Islet of Langerhans (tissue), 1 donor: ENCODE measurements at regions not wholly inside any gene's neighbourhood (a gene's known extent, or its start where the extent isn't known, plus 50 kb on each side); places are given as distances from the start of the nearest gene placed in this dataset.

Experiments
- FAIRE-seq: peaks from one replicate; lab custom pipeline; 2011; peaks lifted over from hg19 to GRCh38; lab: Jason Lieb, UNC

DNA sequence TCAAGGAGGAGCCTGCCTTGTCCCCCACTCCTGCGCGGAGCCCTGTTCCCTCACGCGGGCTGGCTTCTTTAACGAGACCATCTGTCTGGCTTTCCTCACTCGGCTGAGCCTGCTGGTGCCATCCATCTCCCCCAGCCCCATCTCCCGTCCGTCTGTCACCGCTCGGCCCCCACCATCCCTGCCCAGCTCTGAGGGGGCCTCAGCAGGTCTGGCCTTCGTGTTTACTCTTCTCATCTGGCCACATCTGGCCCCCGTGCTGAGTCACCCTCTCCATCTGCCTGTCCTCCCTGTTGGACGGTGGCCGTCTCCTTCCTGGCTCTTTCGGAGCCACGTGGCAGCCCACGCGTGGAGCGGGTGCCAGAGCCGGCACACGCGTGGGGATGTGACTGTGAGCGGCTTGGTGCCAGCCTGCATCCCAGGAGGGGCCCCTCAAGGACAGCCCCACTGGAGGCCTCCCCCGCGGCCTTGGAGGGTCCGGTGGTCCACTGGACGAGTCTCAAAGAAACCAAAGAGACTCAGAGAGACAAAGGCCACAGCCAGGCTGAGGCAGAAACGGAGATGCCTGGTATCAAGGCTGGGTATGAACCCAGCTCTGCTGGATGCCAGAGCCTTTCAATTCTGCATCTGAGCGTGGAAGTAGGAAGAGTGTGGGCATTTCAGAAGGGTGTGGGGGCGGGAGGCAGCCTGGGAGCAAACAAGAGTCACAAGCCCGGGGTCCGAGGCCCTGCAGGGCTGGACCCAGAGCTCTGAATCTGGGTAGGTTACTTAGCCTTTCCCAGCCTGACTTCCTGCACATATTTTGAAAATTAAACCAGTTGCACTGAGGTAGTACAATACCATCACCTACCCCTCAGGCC, 76.7 kb upstream of the UNC5A start:
- FAIRE-seq, result no peak

DNA sequence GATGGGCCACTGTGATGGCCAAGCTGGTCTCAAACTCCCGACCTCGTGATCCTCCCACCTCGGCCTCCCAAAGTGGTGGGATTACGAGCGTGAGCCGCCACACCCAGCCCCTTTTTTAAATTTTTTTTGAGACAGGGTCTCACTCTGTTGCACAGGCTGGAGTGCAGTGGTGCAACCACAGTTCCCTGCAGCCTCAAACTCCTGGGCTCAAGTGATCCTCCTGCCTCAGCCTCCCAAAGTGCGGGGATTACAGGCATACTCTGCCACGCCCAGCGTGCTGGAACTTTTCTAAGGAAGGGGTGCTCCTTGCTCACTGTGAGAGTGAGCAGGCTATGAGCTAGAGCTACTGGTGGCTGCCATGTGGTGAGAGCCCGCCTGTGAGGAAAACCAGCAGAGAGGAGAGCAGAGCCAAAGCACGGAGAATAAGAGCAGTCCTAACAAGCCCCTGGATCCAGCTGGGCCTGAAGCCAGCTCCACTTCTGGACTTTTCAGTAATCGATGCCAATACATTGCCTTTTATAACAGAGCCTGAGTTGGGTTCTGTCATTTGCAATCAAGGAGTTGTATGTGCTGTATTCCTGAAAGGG, 75.5 kb upstream of the UNC5A start:
- no peak for FAIRE-seq

DNA sequence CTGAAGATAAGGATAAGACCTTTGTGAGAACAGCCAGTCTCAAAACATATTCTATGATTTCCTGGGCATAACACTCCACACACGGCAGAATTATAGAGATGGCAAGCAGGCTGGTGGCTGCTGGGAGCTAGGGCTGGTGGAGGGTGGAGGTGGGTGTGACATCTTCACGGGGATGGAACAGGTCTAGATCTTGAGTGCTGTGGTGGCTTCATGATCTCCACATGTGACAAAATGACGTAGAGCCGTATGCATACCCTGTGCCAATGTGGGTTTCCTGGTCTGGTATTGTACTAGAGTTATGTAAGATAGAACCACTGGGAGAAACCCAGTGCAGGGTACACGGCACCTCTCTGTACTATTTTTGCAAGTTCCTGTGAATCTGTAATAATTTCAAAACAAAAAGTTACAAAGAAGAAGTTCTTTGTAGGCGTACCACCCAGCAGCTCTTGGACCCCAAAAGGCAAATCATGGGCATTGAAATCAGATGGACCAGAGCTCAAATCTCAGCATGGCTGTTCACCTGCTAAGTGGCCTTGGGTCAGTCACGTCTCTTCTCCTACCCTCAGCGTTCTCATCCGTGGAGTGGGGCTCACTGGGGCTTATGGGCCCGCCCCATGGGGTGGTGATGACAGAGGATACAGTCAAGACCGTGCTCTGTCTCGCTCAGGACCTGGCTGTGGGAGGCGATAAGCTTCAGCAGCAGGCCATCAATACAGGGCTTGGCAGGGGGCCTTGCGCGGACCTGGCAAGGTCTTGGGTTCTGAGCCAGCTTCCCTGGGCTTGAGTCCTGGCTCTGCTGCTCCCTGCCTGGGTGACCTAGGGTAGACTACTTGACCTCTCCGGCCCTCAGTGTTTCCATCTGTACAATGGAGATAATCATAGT, 74.7 kb upstream of the UNC5A start:
- no peak for FAIRE-seq

DNA sequence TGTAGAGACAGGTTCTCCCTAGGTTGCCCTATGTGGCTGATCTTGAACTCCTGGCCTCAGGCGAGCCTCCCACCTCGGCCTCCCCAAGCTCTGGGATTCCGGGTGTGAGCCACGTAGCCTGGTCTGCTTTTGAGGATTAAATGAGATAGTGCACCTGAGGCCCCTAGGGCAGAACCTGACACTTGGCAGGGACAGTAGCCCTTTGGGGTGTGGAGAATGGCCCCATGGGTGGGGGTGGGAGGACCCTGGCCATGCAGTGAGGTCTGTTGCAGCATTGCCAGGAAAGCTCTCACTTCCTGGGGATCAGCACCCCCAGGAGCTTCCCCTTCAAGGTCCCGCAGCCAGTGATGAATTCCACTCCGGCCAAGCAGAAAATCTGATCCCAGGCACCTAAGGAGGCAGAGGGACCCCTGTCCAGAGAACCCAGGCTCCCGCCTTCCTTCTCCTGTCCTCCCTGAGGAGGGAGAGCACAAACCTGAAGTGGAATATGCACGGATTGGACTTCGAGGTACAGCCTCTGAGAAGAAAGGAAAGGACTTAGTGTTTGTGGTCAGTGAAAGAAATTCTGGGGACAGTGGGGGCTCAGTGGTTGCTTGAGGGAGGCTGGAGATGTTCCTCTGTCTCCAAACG, 73.9 kb upstream of the UNC5A start:
- no peak for FAIRE-seq

DNA sequence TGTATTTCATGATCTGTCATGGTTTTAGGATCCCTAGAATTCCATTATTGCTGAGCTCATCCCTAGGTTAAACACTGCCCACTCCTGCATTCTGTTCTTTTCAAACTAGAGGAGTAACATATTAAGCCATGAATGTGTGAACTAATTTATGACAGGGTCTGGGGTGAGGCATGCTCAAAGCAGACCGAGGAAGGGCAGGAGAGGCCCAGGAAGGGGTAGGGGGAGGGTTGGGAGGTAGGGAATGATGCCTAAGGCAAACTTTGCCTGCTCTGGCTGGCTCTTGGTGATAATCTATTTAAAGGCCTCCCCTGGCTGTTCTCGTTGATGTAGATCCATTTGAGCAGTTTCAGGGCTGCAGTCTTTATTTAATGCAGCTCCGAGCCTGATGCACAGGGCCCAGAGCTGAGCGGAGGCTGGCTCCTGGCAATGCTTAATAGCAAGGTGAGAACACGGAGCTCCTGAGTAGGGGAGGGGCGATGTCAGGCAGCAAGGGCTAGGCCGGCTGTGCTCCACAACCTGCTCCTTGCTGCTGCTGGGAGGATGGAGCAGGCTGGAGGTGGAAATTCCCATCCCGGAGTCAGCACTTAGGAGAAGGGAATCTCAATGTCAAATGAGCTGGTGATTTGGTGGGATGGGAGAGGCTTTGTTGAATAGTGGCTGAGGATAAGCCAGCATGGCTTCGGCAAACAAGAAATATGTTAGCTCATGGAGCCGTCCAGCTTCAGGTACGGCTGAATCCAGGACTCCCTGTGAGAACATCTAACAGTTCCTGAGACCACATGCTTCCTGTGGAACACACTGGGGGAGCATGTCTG, 73.2 kb upstream of the UNC5A start:
- no peak for FAIRE-seq

DNA sequence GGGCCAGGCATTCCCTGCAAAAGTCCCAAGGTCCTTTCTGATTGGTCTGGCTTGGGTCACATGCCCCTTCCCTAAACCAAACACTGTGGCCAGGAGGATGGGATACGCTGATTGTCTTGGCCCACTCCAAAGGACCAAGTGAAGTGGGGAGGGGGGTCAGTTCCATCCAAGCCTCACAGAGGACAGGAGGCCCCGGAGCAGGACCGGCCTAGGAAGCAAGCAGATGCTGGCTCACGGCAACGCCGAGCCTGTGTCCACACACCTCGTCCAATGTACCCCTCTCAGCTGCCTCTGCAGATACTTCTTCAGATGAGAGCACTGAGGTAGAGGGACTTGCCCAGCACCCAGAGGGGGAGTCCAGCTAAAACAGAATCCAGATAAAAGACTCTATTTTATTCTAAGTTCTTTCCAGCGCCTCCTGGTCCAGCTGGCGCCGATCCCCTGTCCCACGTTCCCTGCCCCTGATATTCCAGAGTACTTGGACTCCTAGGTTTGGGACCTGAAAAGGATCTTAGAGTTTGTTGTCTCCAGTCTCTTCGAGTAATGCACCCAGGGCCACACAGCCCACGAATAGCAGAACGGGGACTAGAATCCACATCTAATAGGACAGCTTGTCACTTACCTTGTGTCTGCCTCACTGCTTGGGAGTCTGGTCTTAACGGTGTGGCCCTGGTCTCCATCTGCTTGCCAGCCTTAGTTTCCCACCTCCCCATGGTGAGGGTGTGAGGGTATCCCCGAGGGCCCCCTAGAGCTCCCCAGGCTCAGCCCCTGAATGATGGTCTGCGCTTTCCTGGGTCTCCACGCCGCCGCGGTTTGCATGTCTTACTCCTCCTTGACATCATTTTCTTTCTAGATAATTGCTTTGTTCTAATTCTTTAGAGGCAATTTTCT, 72.4 kb upstream of the UNC5A start:
- no peak for FAIRE-seq

DNA sequence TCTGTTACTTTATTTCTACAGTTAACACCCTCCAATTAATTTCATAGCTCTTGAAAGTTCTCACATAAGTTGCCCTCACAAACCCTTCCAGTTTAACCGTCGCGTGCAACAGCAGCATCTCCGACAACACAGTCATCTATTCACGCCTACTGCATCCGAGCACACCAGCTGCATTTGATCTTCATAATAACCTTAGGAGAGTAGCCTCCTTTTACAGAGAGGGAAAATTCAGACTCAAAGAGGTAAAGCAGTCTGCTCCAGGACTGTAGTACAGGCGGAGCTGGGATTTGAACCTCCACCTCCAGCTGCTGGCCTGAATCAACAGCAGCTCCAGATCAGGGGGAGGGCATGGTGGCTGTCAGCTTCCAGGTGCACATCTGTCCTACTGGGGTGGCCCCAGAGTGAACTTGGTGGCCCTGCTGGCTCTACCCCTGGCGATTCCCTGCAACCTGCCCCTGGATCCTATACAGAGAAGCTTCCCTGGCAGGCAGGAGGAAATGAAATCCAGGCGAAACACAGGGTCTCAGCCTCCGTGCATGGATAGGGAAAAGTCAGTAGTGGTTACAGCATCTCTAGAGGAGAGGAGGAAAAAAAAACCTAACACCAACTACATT, 71.6 kb upstream of the UNC5A start:
- FAIRE-seq, result no peak

DNA sequence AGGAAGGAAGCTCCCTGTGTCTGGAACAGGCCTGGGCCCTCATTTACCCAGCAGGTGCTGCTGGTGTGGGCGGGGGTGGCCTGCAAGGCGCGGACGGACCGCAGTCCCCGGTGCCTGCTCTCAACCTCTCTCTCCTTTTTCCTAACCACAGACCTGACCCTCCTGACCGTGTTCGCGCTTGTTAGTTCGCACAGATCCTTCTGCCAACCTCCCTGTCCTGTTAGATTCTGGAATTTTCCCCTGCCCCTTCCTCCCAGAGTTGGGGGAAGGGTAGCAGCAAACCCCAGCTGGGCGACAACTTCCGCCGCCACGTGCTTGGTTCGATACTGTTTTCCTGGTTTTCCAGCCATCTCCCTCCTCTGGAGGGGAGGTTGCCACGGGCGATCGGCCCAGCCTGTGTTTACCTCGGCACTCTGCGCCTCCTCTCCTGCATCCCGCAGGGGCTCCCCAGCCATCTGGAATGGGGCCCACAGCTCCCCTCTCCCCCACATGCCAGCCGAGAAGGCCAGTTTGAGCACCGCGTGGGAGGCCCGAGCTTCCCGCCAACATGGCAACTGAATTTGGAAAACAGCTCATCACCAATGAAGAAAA, 70.8 kb upstream of the UNC5A start:
- FAIRE-seq, result no peak

DNA sequence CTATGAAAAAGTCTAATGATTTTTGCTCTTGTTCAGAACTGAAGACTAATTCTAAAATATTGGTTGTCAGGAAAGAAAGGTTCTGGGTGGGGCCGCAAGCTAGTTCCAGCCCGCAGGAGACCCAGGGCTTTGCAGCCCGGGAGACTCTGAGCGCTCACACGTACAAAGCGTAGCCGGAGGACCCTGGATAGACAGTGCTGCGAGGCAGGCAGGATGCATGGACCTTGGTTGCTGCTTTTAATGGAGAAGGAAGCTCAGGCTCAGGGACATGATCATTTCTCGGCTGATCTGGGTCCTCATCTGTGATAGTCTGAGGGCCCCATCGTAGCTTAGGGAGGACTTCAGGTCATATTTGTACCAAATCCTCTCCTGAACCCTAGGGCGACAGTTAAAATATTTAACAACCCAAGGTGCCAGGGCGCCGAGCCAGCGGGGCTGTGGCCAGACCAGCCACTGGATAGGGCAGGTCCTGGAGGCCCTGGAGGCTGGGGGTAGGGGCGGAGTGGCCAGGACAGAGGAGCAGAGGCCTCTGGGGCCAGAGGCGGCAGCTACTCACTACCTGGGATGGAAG, 70.1 kb upstream of the UNC5A start:
- no peak for FAIRE-seq

DNA sequence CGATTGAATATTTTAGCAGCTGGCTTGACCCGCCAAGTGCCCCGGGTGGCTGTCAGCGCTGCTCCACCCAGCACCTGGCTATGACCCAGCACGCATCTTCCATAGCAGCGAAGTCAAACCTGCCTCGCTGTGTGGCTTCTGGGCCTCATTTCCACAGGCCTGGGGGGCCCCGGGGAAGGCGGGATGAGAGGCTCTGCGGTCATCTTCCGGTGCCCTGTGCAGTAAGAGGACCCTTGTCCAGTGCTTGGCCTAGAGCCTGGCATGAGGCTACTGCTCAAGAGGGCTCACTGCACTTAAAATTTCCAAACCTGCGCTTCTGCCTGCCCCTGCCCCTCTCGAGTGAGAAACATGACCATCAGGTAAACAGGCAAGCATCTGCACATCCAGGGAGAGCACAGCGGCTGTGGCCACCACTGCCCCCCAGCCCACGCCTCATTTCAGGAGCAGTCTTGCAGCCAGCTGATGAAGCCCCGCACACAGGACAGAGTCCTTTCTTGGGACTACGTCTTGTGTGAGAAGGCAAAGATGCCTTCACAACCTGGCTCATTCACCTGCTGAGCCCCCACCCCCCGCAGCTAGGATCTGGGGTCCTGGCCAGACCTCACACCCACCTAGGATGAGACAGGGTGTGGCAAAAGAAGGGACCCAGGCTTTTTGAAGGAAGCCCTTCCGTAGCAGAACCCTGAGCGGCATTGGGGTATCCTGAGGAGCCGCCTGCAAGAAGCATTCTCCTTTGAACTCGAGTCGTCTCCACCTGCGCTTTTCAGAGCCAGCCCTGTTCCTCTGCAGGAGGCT, 69.5 kb upstream of the UNC5A start:
- FAIRE-seq, result no peak

DNA sequence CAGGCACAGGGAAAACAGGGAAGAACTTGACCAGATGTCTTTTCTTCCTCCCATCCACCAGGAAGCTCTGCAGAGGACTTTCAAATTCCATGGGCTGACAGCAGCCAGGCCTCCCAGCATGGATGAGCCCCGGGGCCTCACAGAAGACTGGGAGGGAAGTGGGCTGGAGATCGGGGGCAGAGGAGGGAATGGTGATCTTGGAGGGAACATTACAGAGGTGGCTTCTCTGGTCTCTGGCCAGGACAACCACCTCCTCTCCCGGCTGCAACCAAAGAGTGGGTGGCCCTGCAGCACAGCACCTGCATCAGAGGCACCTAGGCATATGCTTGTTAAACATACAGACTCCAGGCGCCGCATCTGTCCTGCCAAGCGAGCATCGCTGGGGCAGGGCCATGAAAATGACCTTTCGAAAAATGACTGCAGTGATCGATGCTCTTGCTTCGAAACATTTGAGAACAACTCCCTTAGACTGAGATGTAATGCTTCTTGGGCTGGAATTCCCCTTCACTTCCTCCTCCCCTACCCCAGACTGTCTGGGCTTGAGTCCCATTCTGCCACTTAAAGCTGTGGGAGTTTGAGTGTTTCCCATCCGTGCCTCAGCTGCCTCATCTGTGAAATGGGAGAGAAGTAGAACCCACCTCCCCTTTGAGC, 68.7 kb upstream of the UNC5A start:
- FAIRE-seq, result no peak

DNA sequence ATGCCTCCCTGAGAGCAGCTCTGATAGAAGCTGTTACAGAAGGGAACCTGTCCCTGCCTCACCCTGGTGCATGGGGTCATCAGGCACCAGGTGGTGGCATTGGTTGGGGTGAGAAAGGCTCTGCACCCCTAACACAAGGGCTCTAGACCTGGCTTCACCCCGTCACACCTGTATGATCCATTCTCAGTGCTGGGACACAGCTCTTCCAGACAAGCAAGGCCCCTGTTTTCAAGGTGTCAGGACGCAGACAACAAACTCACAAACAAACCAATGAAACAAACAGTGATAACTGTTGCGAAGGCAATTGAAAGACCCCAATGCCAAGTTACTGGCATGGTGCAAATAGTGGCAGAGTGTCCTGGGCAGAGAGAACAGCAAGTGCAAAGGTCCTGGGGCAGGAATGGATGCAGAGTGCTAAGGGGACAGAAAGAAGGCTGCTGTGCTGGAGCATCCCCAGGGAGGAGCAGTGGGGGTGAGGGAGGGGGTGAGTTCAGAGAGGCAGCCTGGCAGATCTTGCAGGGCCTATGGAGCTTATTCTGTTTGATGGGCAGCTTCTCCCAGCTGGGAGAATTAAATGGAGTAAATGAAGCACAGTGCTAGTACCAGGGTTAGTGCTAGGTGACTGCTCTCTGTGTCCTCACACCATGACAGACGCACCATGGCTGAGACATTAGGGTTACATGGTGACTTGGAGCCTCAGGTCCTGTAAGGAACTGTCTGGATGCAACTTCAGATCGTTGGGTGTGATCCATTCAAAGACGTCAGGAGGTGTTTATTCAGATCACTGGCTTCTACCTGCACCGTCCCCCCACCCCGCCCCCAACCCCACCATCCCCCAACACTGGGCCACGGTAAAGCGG, 67.9 kb upstream of the UNC5A start:
- FAIRE-seq, result no peak

DNA sequence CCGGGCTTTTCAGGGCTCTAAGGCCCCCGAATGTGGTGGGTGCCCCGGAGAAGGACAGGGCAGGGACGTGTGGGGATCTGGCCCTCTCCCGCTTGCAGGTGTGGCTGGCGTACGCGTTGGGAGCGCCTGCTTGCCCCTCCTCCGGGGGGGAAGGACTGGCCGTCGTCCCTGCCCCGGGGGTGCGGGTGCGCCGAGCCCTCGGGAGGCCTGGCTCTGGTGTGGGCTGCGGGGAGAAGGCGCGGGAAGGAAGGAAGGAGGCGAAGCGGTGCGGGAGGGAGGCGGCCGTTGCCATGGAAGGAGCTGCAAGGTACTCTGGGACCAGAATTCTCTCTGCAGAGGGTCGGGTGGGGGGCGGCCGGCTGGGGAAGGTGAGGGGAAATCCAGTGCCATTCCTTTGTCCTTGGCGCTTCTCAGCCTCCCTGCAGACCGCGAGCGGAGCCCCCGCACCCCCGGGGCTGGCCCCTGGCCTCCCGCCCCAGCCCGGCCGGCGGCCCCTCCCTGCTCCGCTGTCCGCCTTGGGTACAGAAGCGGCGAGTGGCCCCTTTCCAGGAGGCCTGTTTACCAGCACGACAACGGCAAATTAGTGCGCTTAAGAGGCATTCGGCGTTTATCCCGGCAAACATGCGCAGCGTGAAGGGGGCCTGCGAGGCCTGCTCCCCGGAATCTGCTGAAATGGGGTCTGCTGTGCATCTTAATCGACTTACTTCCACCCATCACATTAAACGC, 67.1 kb upstream of the UNC5A start:
- no peak for FAIRE-seq

DNA sequence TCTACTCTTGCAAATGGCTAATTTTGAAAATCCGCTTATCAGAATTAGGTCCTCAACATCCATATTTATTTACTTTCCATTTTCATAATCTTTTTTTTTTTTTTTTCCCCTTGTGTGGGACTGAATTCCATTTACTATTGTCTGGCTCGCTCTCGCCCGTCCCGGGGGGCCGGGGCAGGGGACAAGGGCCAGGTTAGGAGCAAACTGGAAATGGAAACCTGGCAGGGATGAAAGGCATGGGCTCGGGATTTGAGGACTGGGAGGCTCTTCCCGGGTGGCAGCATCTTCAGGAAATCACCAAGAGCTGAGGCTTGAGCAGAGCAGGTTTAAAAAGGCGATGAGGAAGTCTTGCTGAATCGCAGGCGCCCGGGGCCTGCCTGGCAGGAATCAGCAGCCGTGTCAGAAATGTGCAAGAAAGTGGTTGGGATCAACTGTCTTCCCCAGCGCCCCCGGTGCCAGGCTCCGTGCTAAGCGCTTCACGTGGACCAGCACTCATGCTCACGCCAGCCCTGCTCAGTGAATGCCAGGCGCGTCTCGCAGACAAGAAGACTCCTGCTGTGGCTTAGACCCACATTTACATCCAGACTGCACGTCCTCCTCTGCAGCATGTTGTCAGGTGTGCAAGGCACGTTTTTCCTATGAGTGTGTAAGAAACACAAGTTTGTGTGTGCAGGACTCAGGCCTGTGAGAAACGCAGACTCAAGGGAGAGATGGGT, 66.3 kb upstream of the UNC5A start:
- no peak for FAIRE-seq

DNA sequence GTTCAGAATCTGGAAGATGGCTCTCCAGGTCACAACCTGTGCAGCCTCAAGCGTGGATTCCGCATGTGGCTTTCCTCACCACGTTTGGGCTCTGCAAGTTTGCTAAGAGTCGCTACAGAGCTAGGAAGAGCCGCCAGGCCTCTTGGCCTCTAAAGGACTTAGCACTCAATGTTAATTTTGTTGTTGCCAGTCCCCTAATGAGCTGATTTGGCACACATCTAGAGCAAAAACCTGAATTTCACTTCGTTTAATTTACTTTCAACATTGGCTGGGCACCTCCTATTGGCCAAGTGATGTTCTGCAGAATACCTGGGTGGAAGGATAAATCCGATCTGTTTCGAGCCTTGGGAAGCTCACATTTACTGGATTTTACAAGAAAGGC, 65.8 kb upstream of the UNC5A start:
- peak; percentile 30 for FAIRE-seq

DNA sequence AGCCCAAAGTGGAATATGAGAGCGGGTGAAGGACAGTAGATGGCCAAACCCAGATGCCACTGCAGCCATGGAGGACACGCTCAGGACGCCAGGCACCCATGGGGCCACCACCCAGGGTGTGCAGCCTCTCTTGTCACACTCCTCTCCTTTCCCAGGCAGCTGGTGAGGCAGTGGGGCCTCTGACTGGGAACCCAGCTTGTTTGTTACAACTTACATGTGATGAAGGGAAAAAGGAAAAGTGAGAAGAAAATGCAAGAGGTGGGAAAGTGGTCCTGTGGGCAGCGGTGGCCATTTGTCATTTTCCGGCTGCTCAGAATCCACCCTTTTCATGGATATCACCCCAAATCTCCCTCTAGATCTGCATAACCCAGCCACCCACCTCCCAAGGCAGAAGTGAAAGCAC, 62.7 kb upstream of the UNC5A start:
- FAIRE-seq, result no peak
